Stimulated activated memory B cell treated with anti-CD40 and anti-IgM and Interleukin-4, amounts not matched to agents 10 μg/mL and 1 μg/mL and 100 μg/mL, for 72 hours (primary cell): ENCODE measurements at regions not wholly inside any gene's neighbourhood (a gene's known extent, or its start where the extent isn't known, plus 50 kb on each side); places are given as distances from the start of the nearest gene placed in this dataset.

Experiments
- ATAC-seq: fragments of 150-1000 bp; cut with Tn5 transposase; 2 replicates; pipeline ENCODE4 v1.10.0; 2021
- H3K27ac Mint-ChIP-seq: one replicate; pipeline ENCODE4 v1.8.0; 2022; ENCODE audit warnings: mild to moderate bottlenecking, mixed read lengths
- H3K27me3 Mint-ChIP-seq: one replicate; pipeline ENCODE4 v1.8.0; 2022; ENCODE audit warnings: mixed read lengths
- H3K36me3 Mint-ChIP-seq: one replicate; pipeline ENCODE4 v1.8.0; 2022; ENCODE audit warnings: mixed read lengths
- H3K4me1 Mint-ChIP-seq: one replicate; pipeline ENCODE4 v1.8.0; 2022; ENCODE audit warnings: mixed read lengths
- H3K4me3 Mint-ChIP-seq: one replicate; pipeline ENCODE4 v1.8.0; 2022; ENCODE audit warnings: mild to moderate bottlenecking, moderate library complexity, mixed read lengths
- H3K9me3 Mint-ChIP-seq: one replicate; pipeline ENCODE4 v1.8.0; 2022; ENCODE audit warnings: mixed read lengths

DNA sequence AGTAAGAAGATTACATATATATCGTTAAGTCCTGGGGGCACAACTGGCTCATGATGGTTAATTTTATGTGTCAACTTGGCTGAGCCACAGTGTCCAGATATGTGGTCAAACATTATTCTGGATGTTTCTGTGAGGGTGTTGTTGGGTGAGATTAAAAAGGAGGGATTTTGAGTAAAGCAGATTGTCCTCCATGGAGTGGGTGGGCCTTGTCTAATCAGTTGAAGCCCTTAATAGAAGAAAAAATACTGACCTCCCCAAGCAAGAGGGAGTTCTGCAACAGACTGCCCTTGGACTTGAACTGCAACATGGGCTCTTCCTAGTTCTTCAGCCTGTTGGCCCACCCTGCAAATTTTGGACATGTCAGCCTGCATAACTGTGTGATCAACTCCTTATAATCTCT, 311.6 kb downstream of the RPS6KC1 start:
- Mint-ChIP-seq H3K9me3 (peaks cover 11% of the 10 kb centered on the region), H3K4me3 (no peak overlapping the region), H3K27me3 (peaks cover 11% of the 10 kb centered on the region), H3K36me3 (no peaks in the 10 kb centered on the region), H3K4me1 (no peaks in the 10 kb centered on the region), H3K27ac (no peak overlapping the region)
- no peak for ATAC-seq

DNA sequence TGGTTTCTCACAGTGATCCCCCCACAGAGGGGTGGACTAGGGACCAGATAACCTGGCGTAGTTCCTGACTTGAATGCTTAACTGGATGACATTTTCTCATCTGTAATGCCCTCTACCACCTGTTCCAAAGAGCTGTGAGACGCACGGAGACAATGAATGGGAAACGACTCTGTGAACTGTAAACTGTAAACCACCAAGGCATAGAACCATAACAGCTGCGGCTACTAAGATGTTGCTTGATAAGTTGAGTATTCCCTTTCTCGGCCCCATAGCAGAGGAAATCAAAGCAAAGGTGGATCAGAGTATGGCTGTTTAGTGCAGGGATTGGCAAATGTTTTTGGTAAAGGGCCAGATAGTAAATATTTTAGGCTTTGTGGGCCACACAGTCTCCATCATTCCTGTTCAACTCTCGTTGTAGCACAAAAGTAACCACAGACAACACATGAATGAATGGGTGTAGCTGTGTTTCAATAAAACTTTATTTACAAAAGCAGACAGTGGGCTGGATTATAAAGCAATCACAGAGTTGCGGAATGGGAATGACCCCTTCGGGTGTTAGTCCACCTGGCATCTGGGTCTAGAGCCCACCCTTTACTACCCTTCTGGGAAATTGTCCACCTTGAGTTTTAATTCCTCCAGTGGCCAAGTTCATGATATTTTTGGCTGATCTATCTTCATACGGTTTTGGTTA, 315.2 kb downstream of the RPS6KC1 start:
- no peak for ATAC-seq
- no peak overlapping the region for H3K27ac Mint-ChIP-seq
- H3K4me1 Mint-ChIP-seq, result no peaks in the 10 kb centered on the region
- no peak overlapping the region for H3K4me3 Mint-ChIP-seq
- peaks cover 11% of the 10 kb centered on the region for H3K27me3 Mint-ChIP-seq
- H3K36me3 Mint-ChIP-seq, result no peaks in the 10 kb centered on the region
- H3K9me3 Mint-ChIP-seq, result peaks cover 8% of the 10 kb centered on the region

DNA sequence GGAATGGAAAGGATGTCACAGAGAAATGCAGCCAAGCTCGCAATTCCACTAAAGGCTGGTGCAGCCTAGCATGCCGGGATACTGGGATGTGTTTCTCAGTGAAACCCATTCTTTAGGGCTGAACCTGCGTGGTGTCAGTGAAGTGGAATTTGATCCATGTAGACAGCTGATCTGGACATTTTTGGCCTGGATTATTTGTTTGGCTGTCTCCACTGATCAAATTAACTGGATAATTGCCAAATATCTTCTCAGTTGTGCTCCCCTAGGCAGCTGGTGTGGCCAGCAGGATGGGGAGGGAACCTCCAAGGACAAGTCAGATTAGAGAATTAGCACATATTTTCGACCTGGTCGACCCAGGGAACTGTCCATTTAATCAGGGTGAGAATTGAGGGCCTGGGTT, 318.4 kb downstream of the RPS6KC1 start:
- Mint-ChIP-seq H3K36me3 (no peaks in the 10 kb centered on the region), H3K4me1 (peaks cover 4% of the 10 kb centered on the region), H3K9me3 (no peaks in the 10 kb centered on the region), H3K4me3 (no peak overlapping the region), H3K27me3 (peaks cover 5% of the 10 kb centered on the region), H3K27ac (no peak overlapping the region)
- ATAC-seq, result no peak

DNA sequence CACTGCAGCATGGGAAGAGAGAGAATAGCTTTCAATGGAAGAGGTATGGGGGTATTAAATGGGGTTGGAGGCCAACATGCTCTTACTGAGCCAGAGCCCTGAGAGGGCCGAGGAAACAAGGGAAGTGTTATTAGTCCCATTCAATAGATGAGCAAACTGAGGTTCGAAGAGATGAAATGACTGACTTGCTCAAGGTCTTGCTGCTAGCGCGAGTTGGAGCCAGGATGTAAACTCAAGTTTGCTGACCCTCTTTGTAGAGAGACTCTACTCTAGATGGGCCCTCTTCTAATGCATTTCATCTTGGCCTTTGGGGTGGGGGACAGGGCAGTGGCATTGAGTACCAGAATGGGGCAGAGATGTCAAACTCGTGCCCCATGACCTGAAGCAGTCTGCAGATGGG, 319.5 kb downstream of the RPS6KC1 start:
- Mint-ChIP-seq H3K27me3 (peaks cover 8% of the 10 kb centered on the region), H3K4me3 (no peak overlapping the region), H3K27ac (no peak overlapping the region), H3K36me3 (no peaks in the 10 kb centered on the region), H3K4me1 (peaks cover 6% of the 10 kb centered on the region), H3K9me3 (no peaks in the 10 kb centered on the region)
- ATAC-seq, result no peak

DNA sequence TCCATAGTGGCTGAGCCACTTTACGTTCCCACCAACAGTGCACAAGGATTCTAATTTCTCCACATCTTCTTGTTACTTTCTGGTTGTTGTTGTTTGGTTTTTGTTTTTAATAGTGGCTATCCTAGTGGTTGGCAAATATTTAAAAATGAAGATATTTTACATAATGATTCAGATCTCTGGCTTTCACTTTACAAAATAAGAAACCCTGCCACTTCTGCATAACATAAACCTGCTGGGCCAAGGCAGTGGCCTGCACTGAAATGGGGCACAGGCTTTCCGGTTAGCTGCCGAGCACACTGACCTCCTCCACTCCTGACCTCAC, 320.4 kb downstream of the RPS6KC1 start:
- no peak for ATAC-seq
- Mint-ChIP-seq H3K4me3 (no peak overlapping the region), H3K9me3 (no peaks in the 10 kb centered on the region), H3K36me3 (no peaks in the 10 kb centered on the region), H3K27me3 (peaks cover 8% of the 10 kb centered on the region), H3K27ac (no peak overlapping the region), H3K4me1 (peaks cover 6% of the 10 kb centered on the region)

DNA sequence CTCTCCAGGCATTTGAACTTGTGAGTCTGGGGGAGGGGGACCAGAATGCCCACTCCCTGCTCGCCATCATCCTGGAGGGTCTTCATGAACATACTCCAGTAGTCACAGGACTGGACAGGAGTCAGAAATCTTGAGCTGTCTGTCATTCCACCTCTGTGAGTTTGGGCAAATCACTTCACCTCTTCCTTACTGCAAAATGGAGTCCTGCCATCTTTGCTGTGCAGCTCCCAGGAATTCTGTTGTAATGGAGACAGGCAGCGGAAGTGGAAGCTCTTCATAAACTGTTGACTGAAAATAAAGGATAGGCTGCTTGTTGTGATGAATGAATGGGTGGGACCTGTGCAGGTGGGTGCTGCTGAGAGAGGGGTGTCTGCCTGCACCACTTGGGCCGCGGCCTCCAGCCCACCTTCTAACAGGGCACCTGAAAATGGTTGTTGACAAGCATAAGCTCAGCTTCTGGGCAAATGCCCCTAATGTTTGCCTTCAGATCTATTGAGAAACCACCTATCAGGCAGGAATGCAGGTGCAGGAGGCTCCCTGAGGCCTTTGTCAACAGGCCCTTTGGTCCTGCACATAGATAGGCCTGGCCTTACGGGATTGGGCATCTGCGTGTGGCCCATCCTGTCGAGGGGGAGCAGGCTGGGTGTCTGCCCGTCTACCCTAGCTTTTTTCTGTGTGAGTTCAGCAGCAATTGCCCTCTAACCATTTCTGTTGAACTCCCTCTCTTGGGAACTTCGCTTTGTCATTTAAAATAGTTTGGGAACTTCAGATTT, 321.0 kb downstream of the RPS6KC1 start:
- H3K9me3 Mint-ChIP-seq, result no peaks in the 10 kb centered on the region
- H3K36me3 Mint-ChIP-seq, result no peaks in the 10 kb centered on the region
- peaks cover 6% of the 10 kb centered on the region for H3K4me1 Mint-ChIP-seq
- H3K27me3 Mint-ChIP-seq, result peaks cover 8% of the 10 kb centered on the region
- H3K4me3 Mint-ChIP-seq, result no peak overlapping the region
- ATAC-seq, result no peak
- no peak overlapping the region for H3K27ac Mint-ChIP-seq

DNA sequence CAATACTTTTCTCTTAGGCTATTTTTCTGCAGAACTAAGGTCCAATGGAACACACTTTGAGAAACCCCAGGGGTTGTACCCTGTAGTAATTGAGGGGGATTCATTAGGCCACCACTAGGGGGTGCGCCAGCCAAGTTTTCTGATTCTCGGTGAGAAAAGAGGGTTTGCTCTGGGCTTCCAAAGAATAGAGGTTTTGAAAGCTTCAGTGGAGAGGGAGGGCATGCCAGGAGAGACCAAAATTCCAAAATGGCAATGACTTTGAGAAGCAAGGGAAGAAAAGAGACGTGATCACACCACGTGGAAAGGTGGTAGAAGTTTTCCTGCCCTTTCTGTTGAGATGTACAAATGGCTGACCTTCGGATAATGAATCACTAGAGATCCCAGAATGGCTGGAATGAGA, 323.3 kb downstream of the RPS6KC1 start:
- no peak for ATAC-seq
- H3K4me3 Mint-ChIP-seq, result no peak overlapping the region
- no peaks in the 10 kb centered on the region for H3K36me3 Mint-ChIP-seq
- H3K27me3 Mint-ChIP-seq, result peaks cover 8% of the 10 kb centered on the region
- no peaks in the 10 kb centered on the region for H3K9me3 Mint-ChIP-seq
- H3K27ac Mint-ChIP-seq, result no peak overlapping the region
- H3K4me1 Mint-ChIP-seq, result peaks cover 6% of the 10 kb centered on the region

DNA sequence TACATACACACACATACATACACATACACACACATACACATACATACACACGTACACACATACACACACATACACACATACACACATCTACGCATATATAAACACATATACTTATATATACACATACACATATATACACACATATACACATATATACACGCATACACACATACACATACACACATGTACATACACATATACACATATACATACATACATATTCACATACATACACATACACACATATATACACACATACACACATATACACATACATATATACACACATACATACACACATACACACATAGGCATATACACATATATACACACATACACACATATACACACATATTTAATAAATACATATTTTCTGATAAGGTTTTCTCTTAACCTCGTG, 324.0 kb downstream of the RPS6KC1 start:
- no peak for ATAC-seq
- Mint-ChIP-seq H3K4me1 (peaks cover 6% of the 10 kb centered on the region), H3K27me3 (peaks cover 8% of the 10 kb centered on the region), H3K4me3 (no peak overlapping the region), H3K27ac (no peak overlapping the region), H3K36me3 (no peaks in the 10 kb centered on the region), H3K9me3 (no peaks in the 10 kb centered on the region)

DNA sequence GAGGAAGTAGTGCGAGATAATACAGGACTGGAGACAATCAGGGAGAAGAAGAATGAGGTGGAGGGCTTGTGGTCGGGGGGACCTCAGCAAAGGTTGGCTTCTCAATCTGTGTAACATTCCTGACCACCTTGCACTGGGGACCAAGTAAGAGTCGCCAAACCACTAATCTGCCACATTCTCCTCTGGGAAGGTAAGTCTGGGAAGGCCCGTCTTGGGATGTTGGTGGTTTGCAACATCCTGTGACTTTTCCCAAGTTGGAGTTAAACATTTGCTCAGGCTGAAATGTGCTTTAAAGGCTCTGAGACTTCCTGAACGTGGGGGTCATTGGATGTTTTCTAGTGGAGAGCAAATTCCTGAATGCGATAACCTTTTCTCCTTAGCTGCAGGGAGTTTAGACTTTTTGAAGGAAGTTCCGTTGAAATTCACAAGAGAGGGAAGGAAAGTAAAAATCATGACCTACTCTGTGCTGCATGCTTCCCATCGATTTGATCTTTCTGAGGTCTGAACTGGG, 325.9 kb downstream of the RPS6KC1 start:
- Mint-ChIP-seq H3K27ac (no peak overlapping the region), H3K4me3 (no peak overlapping the region), H3K4me1 (peaks cover 6% of the 10 kb centered on the region), H3K36me3 (no peaks in the 10 kb centered on the region), H3K9me3 (no peaks in the 10 kb centered on the region), H3K27me3 (peaks cover 8% of the 10 kb centered on the region)
- no peak for ATAC-seq

DNA sequence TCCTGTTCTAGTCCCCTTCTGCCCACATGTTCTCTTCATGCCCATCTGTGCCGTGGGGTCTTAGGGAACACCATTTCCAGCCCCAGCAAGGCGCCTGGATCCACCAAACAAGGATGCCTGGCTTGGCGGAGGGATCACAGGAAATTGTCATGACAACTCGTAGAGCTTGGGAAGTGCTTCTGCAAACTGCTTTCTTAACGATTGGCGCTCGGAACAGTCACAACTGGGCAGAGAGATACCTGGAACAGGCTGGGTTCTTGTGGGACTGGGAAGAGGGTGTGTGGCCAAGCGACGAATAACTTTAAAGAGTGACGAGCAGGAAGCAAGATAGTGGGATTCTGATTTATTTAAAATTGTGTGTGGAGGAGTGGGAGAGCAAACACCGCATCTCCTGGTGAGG, 329.8 kb downstream of the RPS6KC1 start:
- H3K27ac Mint-ChIP-seq, result no peak overlapping the region
- H3K27me3 Mint-ChIP-seq, result no peaks in the 10 kb centered on the region
- peaks cover 6% of the 10 kb centered on the region for H3K9me3 Mint-ChIP-seq
- ATAC-seq, result no peak
- no peak overlapping the region for H3K4me3 Mint-ChIP-seq
- no peaks in the 10 kb centered on the region for H3K4me1 Mint-ChIP-seq
- H3K36me3 Mint-ChIP-seq, result no peaks in the 10 kb centered on the region

DNA sequence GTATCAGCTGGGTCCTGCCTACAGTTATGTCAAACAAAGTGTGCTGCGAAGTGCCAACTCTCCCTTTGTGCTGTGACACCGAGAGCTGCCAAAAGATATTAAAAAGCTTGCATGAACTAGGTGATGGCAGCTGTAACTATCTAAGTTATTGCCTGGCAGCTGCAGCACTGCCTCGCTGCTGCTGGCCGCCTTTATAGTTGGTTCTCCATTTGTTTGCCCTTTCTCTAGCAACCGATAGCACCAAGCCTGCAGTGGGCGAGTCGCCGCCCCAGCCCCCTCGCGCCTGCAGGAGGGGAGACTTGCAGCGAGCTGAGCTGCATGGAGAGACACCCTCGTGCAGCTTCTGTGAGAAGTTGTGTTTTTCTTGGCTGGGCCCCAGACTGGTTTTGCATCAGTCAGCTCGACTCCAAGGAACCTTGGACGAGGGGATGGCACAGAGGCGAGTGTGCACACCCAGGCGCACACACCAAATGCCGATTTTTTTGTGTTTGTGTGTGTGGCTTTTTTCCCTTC, 330.6 kb downstream of the RPS6KC1 start:
- peaks cover 6% of the 10 kb centered on the region for H3K9me3 Mint-ChIP-seq
- no peak overlapping the region for H3K4me3 Mint-ChIP-seq
- no peaks in the 10 kb centered on the region for H3K36me3 Mint-ChIP-seq
- H3K27me3 Mint-ChIP-seq, result no peaks in the 10 kb centered on the region
- no peak overlapping the region for H3K27ac Mint-ChIP-seq
- ATAC-seq, result no peak
- H3K4me1 Mint-ChIP-seq, result no peaks in the 10 kb centered on the region

DNA sequence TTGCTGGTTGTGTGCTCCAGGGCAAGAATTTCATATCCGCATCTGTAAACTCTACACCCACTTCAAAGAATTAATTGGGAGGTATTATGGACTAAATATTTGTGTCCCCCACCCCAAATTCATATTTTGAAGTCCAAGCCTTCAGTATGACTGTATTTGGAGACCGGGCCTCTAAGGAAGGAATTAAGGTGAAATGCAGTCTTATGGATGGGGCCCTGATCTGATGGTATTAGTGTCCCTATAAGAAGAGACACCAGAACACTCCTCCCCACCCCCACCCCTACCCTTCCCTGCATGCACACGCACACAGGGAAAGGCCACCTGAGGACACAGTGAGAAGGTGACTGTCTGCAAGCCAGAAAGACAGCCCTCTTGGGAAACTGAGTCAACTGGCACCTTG, 332.4 kb downstream of the RPS6KC1 start:
- no peaks in the 10 kb centered on the region for H3K4me1 Mint-ChIP-seq
- H3K4me3 Mint-ChIP-seq, result no peak overlapping the region
- no peak for ATAC-seq
- H3K27ac Mint-ChIP-seq, result no peak overlapping the region
- no peaks in the 10 kb centered on the region for H3K27me3 Mint-ChIP-seq
- H3K36me3 Mint-ChIP-seq, result no peaks in the 10 kb centered on the region
- peaks cover 6% of the 10 kb centered on the region for H3K9me3 Mint-ChIP-seq

DNA sequence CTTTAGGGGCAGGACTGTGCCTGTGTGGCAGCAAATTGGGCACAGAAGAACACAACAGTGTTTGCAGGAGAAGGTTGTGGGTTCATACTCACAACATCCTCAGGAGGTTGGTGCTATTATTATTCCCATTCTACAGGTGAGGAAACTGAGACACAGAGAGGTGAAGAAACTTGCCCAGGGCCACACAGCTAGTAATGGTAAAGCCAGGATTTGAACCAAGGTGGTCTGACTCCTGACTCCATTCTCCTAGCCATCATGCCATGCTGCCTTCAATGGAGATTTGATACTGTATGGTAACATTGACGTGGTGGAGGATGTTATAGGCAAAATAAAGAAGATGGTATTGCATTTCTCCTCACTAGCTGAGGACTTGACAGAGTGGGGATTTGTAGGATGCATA, 334.2 kb downstream of the RPS6KC1 start:
- ATAC-seq, result no peak
- H3K36me3 Mint-ChIP-seq, result no peaks in the 10 kb centered on the region
- H3K27me3 Mint-ChIP-seq, result no peaks in the 10 kb centered on the region
- no peak overlapping the region for H3K27ac Mint-ChIP-seq
- H3K4me3 Mint-ChIP-seq, result no peak overlapping the region
- H3K4me1 Mint-ChIP-seq, result no peaks in the 10 kb centered on the region
- peaks cover 6% of the 10 kb centered on the region for H3K9me3 Mint-ChIP-seq

DNA sequence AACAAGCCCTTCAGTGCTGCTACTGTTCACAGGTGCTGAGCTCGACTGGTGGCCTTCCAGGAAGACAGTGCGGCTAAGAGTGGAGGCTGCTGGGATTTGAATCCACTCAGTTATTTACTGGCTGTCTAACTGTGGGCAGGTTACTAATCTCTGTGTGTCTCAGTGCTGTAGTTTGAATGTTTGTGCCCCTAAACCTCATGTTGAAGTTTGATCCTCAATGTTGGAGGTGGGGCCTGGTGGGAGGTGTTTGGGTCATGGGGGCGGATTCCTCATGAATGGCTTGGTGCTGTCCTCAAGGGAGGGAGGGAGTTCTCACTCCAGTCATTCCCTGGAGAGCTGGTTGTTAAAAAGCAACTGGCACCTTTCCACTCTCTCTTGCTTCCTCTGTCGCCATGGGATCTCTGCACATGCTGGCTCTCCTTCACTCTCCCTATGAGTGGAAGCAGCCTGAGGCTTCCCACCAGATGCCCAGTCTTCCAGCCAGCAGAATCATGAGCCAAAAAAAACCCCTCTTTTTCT, 334.8 kb downstream of the RPS6KC1 start:
- Mint-ChIP-seq H3K4me1 (no peaks in the 10 kb centered on the region), H3K4me3 (no peak overlapping the region), H3K27ac (no peak overlapping the region), H3K36me3 (no peaks in the 10 kb centered on the region), H3K27me3 (no peaks in the 10 kb centered on the region), H3K9me3 (peaks cover 6% of the 10 kb centered on the region)
- no peak for ATAC-seq

DNA sequence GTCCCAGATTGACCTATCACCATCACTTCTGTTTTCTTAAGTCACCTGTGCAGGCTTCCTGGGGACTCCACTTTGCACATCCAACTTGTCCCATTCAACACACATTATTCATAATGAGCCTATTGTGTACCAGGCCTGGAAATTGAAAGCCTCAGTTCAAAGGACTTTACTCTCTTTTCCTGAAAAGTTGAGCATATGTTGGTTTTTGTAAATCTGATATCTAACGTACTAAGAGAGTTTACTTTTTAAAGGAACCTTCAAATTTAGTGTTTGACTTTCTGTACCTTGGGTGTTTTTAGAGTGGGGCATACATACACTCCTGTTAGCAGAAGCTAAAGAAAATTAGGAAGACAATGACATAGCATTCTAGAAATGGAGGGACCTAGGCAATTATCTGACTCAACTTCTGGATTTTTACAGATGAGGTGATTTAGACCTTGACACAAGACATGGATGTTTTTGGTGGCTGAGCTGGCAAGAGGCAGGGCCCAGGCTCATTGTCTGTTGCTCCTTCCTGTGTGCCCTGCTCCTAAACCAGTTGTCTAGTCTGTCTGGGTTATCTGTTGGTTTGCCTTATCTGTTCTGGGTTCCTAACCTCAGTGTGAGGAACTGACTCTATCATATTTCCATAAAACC, 336.5 kb downstream of the RPS6KC1 start:
- Mint-ChIP-seq H3K27ac (no peak overlapping the region), H3K27me3 (no peaks in the 10 kb centered on the region), H3K4me1 (no peaks in the 10 kb centered on the region), H3K4me3 (no peak overlapping the region), H3K36me3 (no peaks in the 10 kb centered on the region), H3K9me3 (peaks cover 6% of the 10 kb centered on the region)
- no peak for ATAC-seq
